Endothelial cell of umbilical vein (primary cell): ENCODE measurements at regions not wholly inside any gene's neighbourhood (a gene's known extent, or its start where the extent isn't known, plus 50 kb on each side); places are given as distances from the start of the nearest gene placed in this dataset.

ENCODE experiments used
- BruUV-seq: library from RNA; stranded (reverse); fragments of 400-500 nt; replicated peaks from 2 replicates; lab custom pipeline; 2021; lab: Mats Ljungman, UMichigan
- CTCF ChIA-PET: fragments of 300-600, 350-600 bp; sonication (Branson Sonifier 250); formaldehyde crosslinking; loops from one replicate; lab custom pipeline; 2021; ENCODE audit warnings: antibody characterized with exemption, inconsistent platforms; lab: Charles Lee
- POLR2A ChIA-PET: fragments of 300-600, 350-600 bp; sonication (Branson Sonifier 250); formaldehyde crosslinking; loops from one replicate; lab custom pipeline; 2021; ENCODE audit warnings: antibody characterized with exemption, inconsistent platforms; lab: Charles Lee
- DNase-seq: peaks from one replicate; pipeline ENCODE4 v3.0.0-alpha.2; 2011; ENCODE audit warnings: low read depth, low spot score
- FAIRE-seq: peaks from 2 replicates; lab custom pipeline; 2011; peaks lifted over from hg19 to GRCh38; lab: Jason Lieb, UNC
- H2AFZ ChIP-seq: 2 replicates; pipeline ENCODE4 v1.6.0; 2012; ENCODE audit warnings: low read depth, low read length, control low read depth, inconsistent platforms
- H3K27ac ChIP-seq: 2 replicates; pipeline ENCODE4 v1.5.1; 2011; ENCODE audit warnings: low read depth, mild to moderate bottlenecking, control low read depth, low read length, moderate library complexity; ENCODE audit not compliant: insufficient read depth
- H3K27me3 ChIP-seq, 2 experiments: 2 replicates each; pipeline versions ENCODE4 v1.6.0 to v1.6.1; 2011; ENCODE audit warnings: low read length in 2 of 2, mixed read lengths in 1 of 2; ENCODE audit not compliant: control insufficient read depth in 2 of 2, insufficient read depth in 2 of 2
- H3K36me3 ChIP-seq, 2 experiments: 2 replicates in 1 of 2; 3 replicates in 1 of 2; pipeline ENCODE4 v1.5.1; 2011; ENCODE audit warnings: low read length in 2 of 2, mild to moderate bottlenecking in 1 of 2, moderate library complexity in 1 of 2; ENCODE audit not compliant: control insufficient read depth in 2 of 2, insufficient read depth in 2 of 2; ENCODE audit errors: extremely low read depth in 1 of 2
- H3K4me1 ChIP-seq: 3 replicates; pipeline ENCODE4 v1.5.1; 2011; ENCODE audit warnings: mild to moderate bottlenecking, low read length; ENCODE audit not compliant: control insufficient read depth, insufficient read depth; ENCODE audit errors: extremely low read depth
- H3K4me2 ChIP-seq: 2 replicates; pipeline ENCODE4 v1.6.1; 2011; ENCODE audit warnings: low read length, control low read depth, mixed read lengths; ENCODE audit not compliant: insufficient read depth
- H3K4me3 ChIP-seq, 3 experiments: fragments of 200-600 bp in 1 of 3; sonication (generic), shearing (Covaris generic) in 1 of 3; replicated peaks in 1 of 3; 2 replicates each; pipeline ENCODE4 v1.5.1; 2011 to 2016; ENCODE audit warnings: control low read depth in 3 of 3, low read length in 3 of 3, mild to moderate bottlenecking in 2 of 3, inconsistent platforms in 1 of 3, low read depth in 1 of 3, moderate library complexity in 1 of 3; ENCODE audit not compliant: insufficient read depth in 1 of 3
- H3K79me2 ChIP-seq: 2 replicates; pipeline ENCODE4 v1.6.0; 2012; ENCODE audit warnings: low read length, inconsistent platforms; ENCODE audit not compliant: control insufficient read depth, insufficient read depth
- H3K9ac ChIP-seq: replicated peaks from 2 replicates; pipeline ENCODE3; 2011; ENCODE audit warnings: low read length, control low read depth; ENCODE audit not compliant: insufficient read depth; ENCODE audit errors: extremely low read depth
- H3K9me1 ChIP-seq: replicated peaks from 3 replicates; pipeline ENCODE4 v1.6.0; 2011; ENCODE audit warnings: mild to moderate bottlenecking, low read length; ENCODE audit not compliant: control insufficient read depth, insufficient read depth; ENCODE audit errors: extremely low read depth
- H3K9me3 ChIP-seq: replicated peaks from 2 replicates; pipeline ENCODE4 v1.5.1; 2012; ENCODE audit warnings: low read length, inconsistent platforms; ENCODE audit not compliant: control insufficient read depth, insufficient read depth
- H4K20me1 ChIP-seq: replicated peaks from 2 replicates; pipeline ENCODE3; 2011; ENCODE audit warnings: mild to moderate bottlenecking, low read length; ENCODE audit not compliant: control insufficient read depth, insufficient read depth; ENCODE audit errors: extremely low read depth
- CTCF ChIP-seq, 2 donors: IDR thresholded peaks; 1 replicate in 1 of 2; 2 replicates in 1 of 2; pipeline ENCODE4 v1.5.1; 2011; ENCODE audit warnings: low read length in 2 of 2, mild to moderate bottlenecking in 2 of 2, moderate library complexity in 2 of 2, control low read depth in 1 of 2, inconsistent platforms in 1 of 2, low read depth in 1 of 2; ENCODE audit not compliant: insufficient read depth in 1 of 2; ENCODE audit errors: extremely low read depth in 1 of 2
- EZH2 ChIP-seq: IDR thresholded peaks from 2 replicates; pipeline ENCODE4 v1.6.1; 2012; ENCODE audit warnings: borderline replicate concordance, low read depth, mild to moderate bottlenecking, moderate library complexity, low read length, inconsistent platforms; ENCODE audit not compliant: severe bottlenecking
- FOS ChIP-seq: IDR thresholded peaks from 2 replicates; pipeline ENCODE4 v1.6.1; 2011; ENCODE audit warnings: mild to moderate bottlenecking, low read length, moderate library complexity, borderline replicate concordance; ENCODE audit not compliant: insufficient read depth
- GATA2 ChIP-seq: IDR thresholded peaks from 2 replicates; pipeline ENCODE4 v1.7.0; 2011; ENCODE audit warnings: low read depth, mild to moderate bottlenecking, moderate library complexity, mixed read lengths, low read length; ENCODE audit not compliant: insufficient read length, insufficient read depth
- JUN ChIP-seq: IDR thresholded peaks from 2 replicates; pipeline ENCODE4 v1.6.1; 2011; ENCODE audit warnings: borderline replicate concordance, low read depth; ENCODE audit not compliant: insufficient read length, insufficient read depth
- MYC ChIP-seq: IDR thresholded peaks from one replicate; pipeline ENCODE4 v1.6.1; 2011; ENCODE audit warnings: mild to moderate bottlenecking, low read depth, low read length
- POLR2A ChIP-seq: IDR thresholded peaks from 2 replicates; pipeline ENCODE4 v1.6.1; 2012; ENCODE audit warnings: low read depth, mild to moderate bottlenecking, control low read depth, low read length
- dilution Hi-C: fragments of 300-500 bp; cut with MboI; formaldehyde crosslinking; loops from one replicate; pipeline ENCODE4 v1.15.0; 2019; ENCODE audit warnings: low sequenced_read_pairs; ENCODE audit not compliant: extremely low pct_ligation_motif_present
- intact Hi-C: fragments of 100-400 bp; cut with micrococcal nuclease; formaldehyde crosslinking; loops from one replicate; pipeline ENCODE4 v1.10.0; 2022
- TF ChIP-seq, protein P1 (sequence below): IDR thresholded peaks from 2 replicates; pipeline ENCODE4 v1.6.1; 2011; ENCODE audit not compliant: insufficient read depth, insufficient read length

DNA sequence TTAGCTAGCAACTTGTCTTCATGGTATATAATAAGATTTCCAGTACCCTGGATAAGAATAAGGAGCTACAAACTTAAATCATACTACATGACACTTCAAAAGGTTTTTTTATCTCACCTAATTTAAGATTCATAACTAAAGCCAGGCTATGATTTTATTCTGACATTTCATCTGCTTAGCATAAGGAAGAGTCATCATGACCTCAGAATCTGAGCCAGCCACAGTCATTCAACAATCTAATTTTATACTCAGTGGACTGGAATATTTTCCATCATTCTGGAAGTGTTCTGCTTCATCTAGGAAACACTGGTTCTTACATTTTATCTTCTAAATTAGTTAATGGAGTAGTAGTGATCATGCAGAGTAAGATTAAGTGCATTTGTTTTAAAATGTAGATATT lies 102.1 kb upstream of the KCND2 start:
- no peak overlapping the region for H3K9ac ChIP-seq
- H2AFZ ChIP-seq, result no peak overlapping the region
- no peak overlapping the region for H3K27ac ChIP-seq
- no peak overlapping the region for H3K4me2 ChIP-seq
- H3K9me3 ChIP-seq, result peaks cover 2% of the 10 kb centered on the region
- DNase-seq (no peak), FAIRE-seq (no peak)
- no peaks in the 10 kb centered on the region for H3K27me3 ChIP-seq
- CTCF ChIA-PET, result no interaction called here
- POLR2A ChIA-PET, result no interaction called here
- TF ChIP-seq CTCF (IDR thresholded peaks at IDR 0.05; ENCODE audit: extremely low read depth in 1 of 2, insufficient read depth in 1 of 2, low read depth in 1 of 2, low read length in 2 of 2) (no peak), FOS (no peak), EZH2 (no peak), MYC (no peak), JUN (no peak), GATA2 (no peak), POLR2A (no peak)
- TF ChIP-seq, protein P1, sequence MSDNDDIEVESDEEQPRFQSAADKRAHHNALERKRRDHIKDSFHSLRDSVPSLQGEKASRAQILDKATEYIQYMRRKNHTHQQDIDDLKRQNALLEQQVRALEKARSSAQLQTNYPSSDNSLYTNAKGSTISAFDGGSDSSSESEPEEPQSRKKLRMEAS, result no peak
- H3K4me3 ChIP-seq, result no peak overlapping the region
- BruUV-seq, result no TSS peak
- no peaks in the 10 kb centered on the region for H3K36me3 ChIP-seq
- intact Hi-C loops (no loop called here), dilution Hi-C loops (no loop called here)
- no peaks in the 10 kb centered on the region for H4K20me1 ChIP-seq
- H3K9me1 ChIP-seq, result no peaks in the 10 kb centered on the region
- no peaks in the 10 kb centered on the region for H3K79me2 ChIP-seq
- H3K4me1 ChIP-seq, result no peaks in the 10 kb centered on the region
